Left ventricle myocardium inferior (tissue), 1 donor: ENCODE measurements at regions not wholly inside any gene's neighbourhood (a gene's known extent, or its start where the extent isn't known, plus 50 kb on each side); places are given as distances from the start of the nearest gene placed in this dataset.
"Not testable (repeated sequence)": the region's sequence is repeated elsewhere in the genome, so short reads cannot be mapped to it uniquely, and the experiment has no call there.

ENCODE experiments used
- DNase-seq: peaks from one replicate; pipeline ENCODE4 v3.0.0-alpha.2; 2020
- H3K27ac ChIP-seq: fragments of 200-600 bp; replicated peaks from 2 replicates; pipeline ENCODE4 v1.8.0; 2021
- H3K27me3 ChIP-seq: fragments of 200-600 bp; 2 replicates; pipeline ENCODE4 v1.8.0; 2021; ENCODE audit warnings: low read depth
- H3K36me3 ChIP-seq: fragments of 200-600 bp; 2 replicates; pipeline ENCODE4 v1.8.0; 2021
- H3K4me1 ChIP-seq: fragments of 200-600 bp; 2 replicates; pipeline ENCODE4 v1.8.0; 2021
- H3K4me3 ChIP-seq: fragments of 200-600 bp; 2 replicates; pipeline ENCODE4 v1.8.0; 2021; ENCODE audit warnings: mild to moderate bottlenecking, moderate library complexity
- H3K9me3 ChIP-seq: fragments of 200-600 bp; replicated peaks from 2 replicates; pipeline ENCODE4 v1.8.0; 2021
- CTCF ChIP-seq: fragments of 200-600 bp; IDR thresholded peaks from 2 replicates; pipeline ENCODE4 v1.8.0; 2021; ENCODE audit warnings: antibody characterized with exemption, mild to moderate bottlenecking, borderline replicate concordance
- intact Hi-C: fragments of 100-400 bp; cut with micrococcal nuclease; formaldehyde crosslinking; loops from one replicate; pipeline ENCODE4 v1.11.0; 2022
- donor health status: DM: no; HTN: yes; CAD: no; lungs with severe emphysema.

GRCh38 chr15:66872405-66872804, 170.4 kb downstream of the SMAD6 start:
- no peaks in the 10 kb centered on the region for H3K36me3 ChIP-seq
- no peak for DNase-seq
- no peak for TF ChIP-seq CTCF
- no peak overlapping the region for H3K27ac ChIP-seq
- peaks cover 21% of the 10 kb centered on the region for H3K4me1 ChIP-seq
- peaks cover 7% of the 10 kb centered on the region for H3K9me3 ChIP-seq
- no peak overlapping the region for H3K4me3 ChIP-seq
- no peaks in the 10 kb centered on the region for H3K27me3 ChIP-seq
- intact Hi-C loops, result no loop called here

GRCh38 chr15:66873331-66873730, 171.3 kb downstream of the SMAD6 start:
- intact Hi-C loops, H3K27me3 ChIP-seq, H3K36me3 ChIP-seq, H3K4me3 ChIP-seq, H3K27ac ChIP-seq, DNase-seq, H3K9me3 ChIP-seq: not testable (repeated sequence)
- peaks cover 30% of the 10 kb centered on the region for H3K4me1 ChIP-seq

- intact Hi-C loops, result no loop called here
- H3K36me3 ChIP-seq, result no peaks in the 10 kb centered on the region
- no peak overlapping the region for H3K27ac ChIP-seq
- H3K4me3 ChIP-seq, result no peak overlapping the region
- no peak for TF ChIP-seq CTCF
- peaks cover 30% of the 10 kb centered on the region for H3K4me1 ChIP-seq
- DNase-seq, result no peak
- H3K27me3 ChIP-seq, result no peaks in the 10 kb centered on the region
- peaks cover 7% of the 10 kb centered on the region for H3K9me3 ChIP-seq
These were observed 171.8 kb downstream of the SMAD6 start for GRCh38 chr15:66873856-66874255.

GRCh38 chr15:66875588-66876420, 173.8 kb downstream of the SMAD6 start:
- Histone ChIP-seq H3K4me3 (no peak overlapping the region), H3K27me3 (no peaks in the 10 kb centered on the region), H3K36me3 (no peaks in the 10 kb centered on the region), H3K27ac (peak overlapping the region; percentile 92), H3K4me1 (peaks cover 49% of the 10 kb centered on the region), H3K9me3 (peaks cover 4% of the 10 kb centered on the region)
- intact Hi-C loops, result no loop called here
- TF ChIP-seq CTCF, result no peak
- DNase-seq, result no peak

GRCh38 chr15:66876421-66876730, 174.3 kb downstream of the SMAD6 start:
- DNase-seq, result no peak
- TF ChIP-seq CTCF, result no peak
- H3K27ac ChIP-seq, result peak overlapping the region; percentile 92
- no peaks in the 10 kb centered on the region for H3K9me3 ChIP-seq
- intact Hi-C loops, result no loop called here
- H3K36me3 ChIP-seq, result no peaks in the 10 kb centered on the region
- no peak overlapping the region for H3K4me3 ChIP-seq
- no peaks in the 10 kb centered on the region for H3K27me3 ChIP-seq
- peaks cover 55% of the 10 kb centered on the region for H3K4me1 ChIP-seq

GRCh38 chr15:66876731-66877476, 174.9 kb downstream of the SMAD6 start:
- H3K9me3 ChIP-seq, result no peaks in the 10 kb centered on the region
- DNase-seq, result no peak
- peak overlapping the region; percentile 92 for H3K27ac ChIP-seq
- intact Hi-C loops, result no loop called here
- H3K4me1 ChIP-seq, result peaks cover 60% of the 10 kb centered on the region
- no peaks in the 10 kb centered on the region for H3K36me3 ChIP-seq
- H3K27me3 ChIP-seq, result no peaks in the 10 kb centered on the region
- no peak for TF ChIP-seq CTCF
- H3K4me3 ChIP-seq, result no peak overlapping the region
